ENCODE measurements at regions not wholly inside any gene's neighbourhood (a gene's known extent, or its start where the extent isn't known, plus 50 kb on each side); places are given as distances from the start of the nearest gene placed in this dataset.

DNA sequence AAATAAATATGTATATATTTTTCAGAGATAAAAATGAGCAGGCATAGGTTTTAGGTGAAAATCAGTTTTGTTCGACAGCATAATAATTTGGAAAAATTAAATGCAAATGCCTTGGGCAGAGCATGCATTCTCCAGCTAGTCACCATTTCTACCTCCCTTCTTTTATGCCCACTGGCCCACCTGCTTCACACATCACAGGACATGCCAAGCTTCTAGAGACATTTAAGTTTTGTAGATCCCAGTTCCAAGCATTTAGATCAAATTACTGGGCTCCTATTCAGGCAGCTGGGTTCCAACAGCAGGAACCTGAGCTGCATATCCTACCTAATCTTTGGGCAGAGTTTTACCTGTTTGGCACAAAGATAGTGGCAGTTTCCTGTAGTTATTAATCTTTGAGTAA, 67.6 kb upstream of the SLC38A4 start:
- no peak overlapping the region for H3K27ac ChIP-seq (ENCODE audit: extremely low read depth, low read depth, low read length)
- no peak overlapping the region for H3K4me2 ChIP-seq (ENCODE audit: insufficient read depth, low read length)
- no peaks in the 10 kb centered on the region; a peak in 1 of 5 replicates for H3K27me3 ChIP-seq (ENCODE audit: control insufficient read depth in 2 of 2, insufficient read depth in 2 of 2, low read length in 2 of 2)
- FAIRE-seq (no peak), ATAC-seq (no peak), DNase-seq (ENCODE audit: extremely low read depth in 1 of 4, low spot score in 3 of 4) (no peak)
- ChIA-PET CTCF (ENCODE audit: low intra/inter-chr PET ratio) (no interaction called here), POLR2A (no interaction called here)
- no peaks in the 10 kb centered on the region for H4K20me1 ChIP-seq (replicated peaks; ENCODE audit: control insufficient read depth, insufficient read depth, low read length)
- TF ChIP-seq CTCF (IDR thresholded peaks at IDR 0.05 in 2 of 3, conservative IDR thresholded peaks at IDR 0.05 in 1 of 3; ENCODE audit: insufficient read depth in 2 of 3, low read depth in 1 of 3, low read length in 3 of 3) = no peak
- TF ChIP-seq SP2 (IDR thresholded peaks at IDR 0.05; ENCODE audit: extremely low read depth, low read depth, low read length, poor library complexity, severe bottlenecking) = no peak
- TF ChIP-seq ZNF717 (CRISPR knock-in tag; IDR thresholded peaks at IDR 0.05) = no peak
- no peak for TF ChIP-seq SRSF7 (optimal IDR thresholded peaks at IDR 0.05; ENCODE audit: low read depth, low read length)
- TF ChIP-seq TAF7 (tag; IDR thresholded peaks at IDR 0.05) = no peak
- no peak for TF ChIP-seq MTA2 (IDR thresholded peaks at IDR 0.05; ENCODE audit: low read depth)
- no peaks in the 10 kb centered on the region for H3K9me3 ChIP-seq (replicated peaks; ENCODE audit: control insufficient read depth, insufficient read depth, low read depth, low read length)
- in situ Hi-C loops (cut with MboI) (no loop called here), intact Hi-C loops (cut with micrococcal nuclease) (no loop called here)
- H3K9ac ChIP-seq (ENCODE audit: insufficient read depth in 1 of 2, low read depth in 2 of 2, low read length in 2 of 2) = no peak overlapping the region
- H3K79me2 ChIP-seq (ENCODE audit: control insufficient read depth, insufficient read depth, low read length) = no peaks in the 10 kb centered on the region
- WGBS (ENCODE audit: insufficient coverage, low coverage, missing lambda C conversion rate) = 0% methylated on average over 1 of the region's 1 CpG
- no peaks in the 10 kb centered on the region for H3K4me1 ChIP-seq (replicated peaks in 1 of 2; ENCODE audit: control insufficient read depth in 2 of 2, insufficient read depth in 2 of 2, low read length in 2 of 2)
- H3K9me1 ChIP-seq (ENCODE audit: control insufficient read depth, insufficient read depth, low read length) = no peaks in the 10 kb centered on the region
- H3K36me3 ChIP-seq (ENCODE audit: control insufficient read depth, insufficient read depth, low read length) = no peaks in the 10 kb centered on the region
- no peak overlapping the region for H3K4me3 ChIP-seq
- H2AFZ ChIP-seq (ENCODE audit: low read depth, low read length) = no peak overlapping the region
- no TSS peak for BruUV-seq (replicated peaks)

Measured in K562 (cell line).